B cell (primary cell): ENCODE measurements at regions not wholly inside any gene's neighbourhood (a gene's known extent, or its start where the extent isn't known, plus 50 kb on each side); places are given as distances from the start of the nearest gene placed in this dataset.

Experiments
- ATAC-seq: fragments of 200-7000 bp; cut with Tn5 transposase; one replicate; pipeline ENCODE4 v1.10.0; 2021; ENCODE audit warnings: low read depth, mild to moderate bottlenecking, moderate number of reproducible peaks, moderate library complexity
- CTCF ChIA-PET: fragments of 350-600 bp; sonication (Branson Sonifier 250); formaldehyde crosslinking; loops from one replicate; lab custom pipeline; 2021; ENCODE audit warnings: antibody characterized with exemption, inconsistent platforms; lab: Charles Lee
- POLR2A ChIA-PET: fragments of 350-600 bp; sonication (Branson Sonifier 250); formaldehyde crosslinking; loops from one replicate; lab custom pipeline; 2021; ENCODE audit warnings: antibody characterized with exemption; lab: Charles Lee
- DNase-seq: peaks from one replicate; pipeline ENCODE4 v3.0.0; 2013
- H2AFZ ChIP-seq: 2 replicates; pipeline ENCODE4 v1.6.1; 2012; ENCODE audit warnings: mild to moderate bottlenecking, low read depth, low read length; ENCODE audit not compliant: insufficient read depth, poor library complexity, severe bottlenecking
- H3K27ac ChIP-seq, 2 donors: 1 replicate in 1 of 2; 2 replicates in 1 of 2; pipeline ENCODE4 v1.5.1; 2012 to 2013; ENCODE audit warnings: low read length in 2 of 2, mild to moderate bottlenecking in 2 of 2, moderate library complexity in 1 of 2
- H3K27me3 ChIP-seq, 4 experiments: fragments of 200-600 bp in 1 of 4; sonication (generic) in 1 of 4; replicated peaks in 1 of 4; 1 replicate in 2 of 4; 2 replicates in 2 of 4; pipeline versions ENCODE4 v1.6.1 to v1.7.0; 2013 to 2016; ENCODE audit warnings: low read length in 3 of 4, mild to moderate bottlenecking in 2 of 4, mixed read lengths in 1 of 4, moderate library complexity in 1 of 4; ENCODE audit not compliant: insufficient read depth in 4 of 4, control insufficient read depth in 3 of 4; ENCODE audit errors: control extremely low read depth in 1 of 4
- H3K36me3 ChIP-seq, 2 experiments: replicated peaks in 1 of 2; 1 replicate in 1 of 2; 2 replicates in 1 of 2; pipeline versions ENCODE4 v1.6.1 to v1.7.1; 2013; ENCODE audit warnings: low read length in 1 of 2; ENCODE audit not compliant: insufficient read depth in 2 of 2, control insufficient read depth in 1 of 2; ENCODE audit errors: control extremely low read depth in 1 of 2, extremely low read depth in 1 of 2
- H3K4me1 ChIP-seq, 2 donors: fragments of 200-600 bp in 1 of 2; sonication (generic) in 1 of 2; 1 replicate in 1 of 2; 2 replicates in 1 of 2; pipeline versions ENCODE4 v1.5.1 to v1.6.1; 2013 to 2017; ENCODE audit warnings: low read length in 2 of 2; ENCODE audit not compliant: control insufficient read depth in 2 of 2, insufficient read depth in 2 of 2
- H3K4me2 ChIP-seq: replicated peaks from 2 replicates; pipeline ENCODE3; 2012; ENCODE audit warnings: mild to moderate bottlenecking, low read depth, low read length; ENCODE audit not compliant: poor library complexity, severe bottlenecking
- H3K4me3 ChIP-seq, 5 experiments: fragments of 200-600 bp in 1 of 5; sonication (generic) in 1 of 5; 1 replicate in 3 of 5; 2 replicates in 2 of 5; pipeline versions ENCODE4 v1.5.1 to v1.7.0; 2011 to 2016; ENCODE audit warnings: low read length in 4 of 5, mild to moderate bottlenecking in 4 of 5, low read depth in 2 of 5, control low read depth in 1 of 5, moderate library complexity in 1 of 5; ENCODE audit not compliant: insufficient read depth in 1 of 5; ENCODE audit errors: control extremely low read depth in 1 of 5, extremely low read depth in 1 of 5
- H3K79me2 ChIP-seq: fragments of 200-600 bp; sonication (generic); one replicate; pipeline ENCODE4 v1.6.0; 2016; ENCODE audit warnings: low read length; ENCODE audit not compliant: control insufficient read depth, insufficient read depth
- H3K9ac ChIP-seq: fragments of 200-600 bp; sonication (generic); 2 replicates; pipeline ENCODE4 v1.6.1; 2017; ENCODE audit warnings: mild to moderate bottlenecking, low read length, moderate library complexity
- H3K9me3 ChIP-seq, 3 donors: one replicate each; pipeline versions ENCODE4 v1.6.1 to v1.7.1; 2013; ENCODE audit warnings: low read length in 2 of 3; ENCODE audit not compliant: control insufficient read depth in 2 of 3, insufficient read depth in 1 of 3; ENCODE audit errors: control extremely low read depth in 1 of 3
- H4K20me1 ChIP-seq: 2 replicates; pipeline ENCODE4 v1.6.0; 2012; ENCODE audit warnings: mild to moderate bottlenecking, low read length; ENCODE audit not compliant: insufficient read depth, control insufficient read depth, poor library complexity, severe bottlenecking
- H3K27ac Mint-ChIP-seq: one replicate; pipeline ENCODE4 v1.8.0; 2021; ENCODE audit warnings: mixed read lengths
- H3K27me3 Mint-ChIP-seq: one replicate; pipeline ENCODE4 v1.8.0; 2021; ENCODE audit warnings: mixed read lengths
- H3K4me1 Mint-ChIP-seq: one replicate; pipeline ENCODE4 v1.8.0; 2021; ENCODE audit warnings: mixed read lengths
- H3K4me3 Mint-ChIP-seq: one replicate; pipeline ENCODE4 v1.8.0; 2021; ENCODE audit warnings: mixed read lengths
- H3K9me3 Mint-ChIP-seq: one replicate; pipeline ENCODE4 v1.8.0; 2022; ENCODE audit warnings: mixed read lengths; ENCODE audit not compliant: insufficient read depth
- CTCF ChIP-seq: fragments of 200-600 bp; IDR thresholded peaks from one replicate; pipeline ENCODE4 v1.8.0; 2022; ENCODE audit warnings: antibody characterized with exemption, mild to moderate bottlenecking
- EZH2 ChIP-seq: IDR thresholded peaks from 2 replicates; pipeline ENCODE4 v1.6.1; 2012; ENCODE audit warnings: borderline replicate concordance, low read depth, mild to moderate bottlenecking, moderate library complexity, low read length; ENCODE audit not compliant: insufficient read depth, poor library complexity, severe bottlenecking
- WGBS: methylation state at CpG from one replicate; pipeline ENCODE4 v1.1.5; 2013; ENCODE audit warnings: missing lambda C conversion rate; ENCODE audit not compliant: insufficient coverage; 5-methylcytosine and 5-hydroxymethylcytosine counted together
- intact Hi-C: fragments of 100-400 bp; cut with micrococcal nuclease; formaldehyde crosslinking; loops from one replicate; pipeline ENCODE4 v1.10.0; 2022

DNA sequence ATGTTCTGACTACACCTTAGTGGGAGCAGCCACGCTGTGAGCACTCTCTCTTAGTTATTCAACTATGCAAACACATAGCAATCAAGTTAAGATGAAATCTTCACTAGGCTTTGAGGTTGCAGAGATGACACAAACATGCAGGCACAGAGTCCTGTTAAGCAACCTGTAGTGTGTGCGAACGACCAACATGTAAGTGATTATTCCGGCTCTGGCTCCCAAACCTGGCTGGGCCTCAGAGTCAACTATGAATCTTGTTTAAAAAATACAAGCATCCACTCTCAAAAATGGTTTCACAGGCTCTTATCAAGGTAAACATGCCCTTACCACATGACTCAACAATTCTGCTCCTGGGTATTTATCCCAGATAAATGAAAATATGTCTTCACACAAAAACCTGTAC is 91.4 kb downstream of the IRS2 start:
- no peaks in the 10 kb centered on the region for H4K20me1 ChIP-seq
- peaks cover 0 to under 1% of the 10 kb centered on the region in 2 donors for H3K4me1 ChIP-seq
- Mint-ChIP-seq H3K27me3 (peaks cover 5% of the 10 kb centered on the region), H3K27ac (no peak overlapping the region), H3K9me3 (no peaks in the 10 kb centered on the region), H3K4me3 (no peak overlapping the region), H3K4me1 (no peaks in the 10 kb centered on the region)
- H3K27ac ChIP-seq = no peak overlapping the region
- no peaks in the 10 kb centered on the region for H3K9me3 ChIP-seq
- WGBS = 95% methylated on average over 4 of the region's 4 CpGs
- H2AFZ ChIP-seq = no peak overlapping the region
- ChIA-PET POLR2A (no interaction called here), CTCF (no interaction called here)
- no peak for ATAC-seq
- intact Hi-C loops = no loop called here
- H3K9ac ChIP-seq = no peak overlapping the region
- H3K4me3 ChIP-seq = no peak overlapping the region
- H3K36me3 ChIP-seq = no peaks in the 10 kb centered on the region
- no peak overlapping the region for H3K4me2 ChIP-seq
- no peaks in the 10 kb centered on the region for H3K79me2 ChIP-seq
- DNase-seq = no peak
- H3K27me3 ChIP-seq = no peaks in the 10 kb centered on the region
- TF ChIP-seq CTCF = no peak
- no peak for TF ChIP-seq EZH2

DNA sequence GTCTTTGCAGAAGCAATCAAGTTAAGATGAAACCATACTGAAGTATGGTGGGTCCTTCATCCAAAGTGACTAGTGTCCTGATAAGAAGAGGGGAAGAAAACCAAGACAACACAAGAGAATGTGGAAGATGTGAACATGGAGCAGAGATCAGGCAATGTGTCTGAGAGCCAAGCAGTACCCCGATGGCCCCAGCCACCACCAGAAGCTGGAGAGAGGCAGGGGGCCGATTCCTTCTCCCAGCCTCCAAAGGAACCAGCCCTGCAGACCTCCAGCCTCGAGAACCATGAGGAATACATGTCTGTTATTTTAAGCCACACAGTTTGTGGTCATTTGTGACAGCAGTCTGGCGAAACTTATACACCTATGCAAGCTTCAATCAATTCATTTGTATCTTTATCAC is 93.2 kb downstream of the IRS2 start:
- H3K27ac Mint-ChIP-seq = no peak overlapping the region
- intact Hi-C loops = no loop called here
- no peaks in the 10 kb centered on the region for H3K4me1 ChIP-seq
- H3K4me1 Mint-ChIP-seq = no peaks in the 10 kb centered on the region
- no peaks in the 10 kb centered on the region for H3K36me3 ChIP-seq
- H3K4me2 ChIP-seq = no peak overlapping the region
- H4K20me1 ChIP-seq = no peaks in the 10 kb centered on the region
- H3K9me3 Mint-ChIP-seq = no peaks in the 10 kb centered on the region
- CTCF ChIA-PET = no interaction called here
- H3K9ac ChIP-seq = no peak overlapping the region
- H3K79me2 ChIP-seq = no peaks in the 10 kb centered on the region
- WGBS = 88% methylated on average over 4 of the region's 4 CpGs
- no peaks in the 10 kb centered on the region for H3K27me3 ChIP-seq
- H3K27ac ChIP-seq = no peak overlapping the region
- no peaks in the 10 kb centered on the region for H3K9me3 ChIP-seq
- no peak overlapping the region for H3K4me3 Mint-ChIP-seq
- POLR2A ChIA-PET = no interaction called here
- H3K27me3 Mint-ChIP-seq = peaks cover 9% of the 10 kb centered on the region
- no peak overlapping the region for H2AFZ ChIP-seq
- no peak for ATAC-seq
- TF ChIP-seq EZH2 = no peak
- no peak for TF ChIP-seq CTCF
- DNase-seq = no peak
- no peak overlapping the region for H3K4me3 ChIP-seq
